ENCODE measurements at regions not wholly inside any gene's neighbourhood (a gene's known extent, or its start where the extent isn't known, plus 50 kb on each side); places are given as distances from the start of the nearest gene placed in this dataset.
A peak's percentile ranks its signal among the peaks of the same experiment; 100 is the strongest.

GRCh38 chr16:86772671-86773353 is 194.5 kb downstream of the FOXL1 start:
- no peak for TF ChIP-seq CTCF (IDR thresholded peaks at IDR 0.05; ENCODE audit: unreplicated experiment)
- no peak overlapping the region for H3K4me3 Mint-ChIP-seq (ENCODE audit: unreplicated experiment)
- H3K4me1 Mint-ChIP-seq (ENCODE audit: unreplicated experiment), result peaks cover 6% of the 10 kb centered on the region
- no peaks in the 10 kb centered on the region for H3K36me3 Mint-ChIP-seq (ENCODE audit: low read depth, unreplicated experiment)
- H3K9me3 Mint-ChIP-seq (ENCODE audit: unreplicated experiment), result no peaks in the 10 kb centered on the region
- no peak for DNase-seq (ENCODE audit: low spot score)
- peak overlapping the region; percentile 30 for H3K27ac Mint-ChIP-seq (ENCODE audit: unreplicated experiment)
- no peaks in the 10 kb centered on the region for H3K27me3 Mint-ChIP-seq (ENCODE audit: unreplicated experiment)

GRCh38 chr16:86773354-86773715 is 195.0 kb downstream of the FOXL1 start:
- H3K27ac Mint-ChIP-seq (ENCODE audit: unreplicated experiment), result no peak overlapping the region
- H3K4me3 Mint-ChIP-seq (ENCODE audit: unreplicated experiment), result no peak overlapping the region
- H3K4me1 Mint-ChIP-seq (ENCODE audit: unreplicated experiment), result peaks cover 6% of the 10 kb centered on the region

GRCh38 chr16:86774931-86775330 is 196.6 kb downstream of the FOXL1 start:
- peaks cover 6% of the 10 kb centered on the region for H3K4me1 Mint-ChIP-seq (ENCODE audit: unreplicated experiment)
- H3K36me3 Mint-ChIP-seq (ENCODE audit: low read depth, unreplicated experiment), result no peaks in the 10 kb centered on the region
- no peak for TF ChIP-seq CTCF (IDR thresholded peaks at IDR 0.05; ENCODE audit: unreplicated experiment)
- H3K27ac Mint-ChIP-seq (ENCODE audit: unreplicated experiment), result no peak overlapping the region
- no peak for DNase-seq (ENCODE audit: low spot score)
- no peaks in the 10 kb centered on the region for H3K27me3 Mint-ChIP-seq (ENCODE audit: unreplicated experiment)
- no peak overlapping the region for H3K4me3 Mint-ChIP-seq (ENCODE audit: unreplicated experiment)
- no peaks in the 10 kb centered on the region for H3K9me3 Mint-ChIP-seq (ENCODE audit: unreplicated experiment)

More at GRCh38 chr16:86773354-86773715, 195.0 kb downstream of the FOXL1 start:
- no peak for TF ChIP-seq CTCF (IDR thresholded peaks at IDR 0.05; ENCODE audit: unreplicated experiment)
- no peak for DNase-seq (ENCODE audit: low spot score)
- no peaks in the 10 kb centered on the region for H3K36me3 Mint-ChIP-seq (ENCODE audit: low read depth, unreplicated experiment)
- H3K9me3 Mint-ChIP-seq (ENCODE audit: unreplicated experiment), result no peaks in the 10 kb centered on the region
- no peaks in the 10 kb centered on the region for H3K27me3 Mint-ChIP-seq (ENCODE audit: unreplicated experiment)

- Mint-ChIP-seq H3K4me3 (ENCODE audit: unreplicated experiment) (no peak overlapping the region), H3K4me1 (ENCODE audit: unreplicated experiment) (peaks cover 6% of the 10 kb centered on the region), H3K9me3 (ENCODE audit: unreplicated experiment) (no peaks in the 10 kb centered on the region), H3K27me3 (ENCODE audit: unreplicated experiment) (no peaks in the 10 kb centered on the region), H3K36me3 (ENCODE audit: low read depth, unreplicated experiment) (no peaks in the 10 kb centered on the region), H3K27ac (ENCODE audit: unreplicated experiment) (no peak overlapping the region)
- no peak for TF ChIP-seq CTCF (IDR thresholded peaks at IDR 0.05; ENCODE audit: unreplicated experiment)
- no peak for DNase-seq (ENCODE audit: low spot score)
Observed at GRCh38 chr16:86775511-86775921, 197.2 kb downstream of the FOXL1 start.

GRCh38 chr16:86777381-86777946 is 199.1 kb downstream of the FOXL1 start:
- no peaks in the 10 kb centered on the region for H3K9me3 Mint-ChIP-seq (ENCODE audit: unreplicated experiment)
- TF ChIP-seq CTCF (IDR thresholded peaks at IDR 0.05; ENCODE audit: unreplicated experiment), result no peak
- no peak overlapping the region for H3K27ac Mint-ChIP-seq (ENCODE audit: unreplicated experiment)
- no peaks in the 10 kb centered on the region for H3K36me3 Mint-ChIP-seq (ENCODE audit: low read depth, unreplicated experiment)
- no peak overlapping the region for H3K4me3 Mint-ChIP-seq (ENCODE audit: unreplicated experiment)
- no peak for DNase-seq (ENCODE audit: low spot score)
- H3K27me3 Mint-ChIP-seq (ENCODE audit: unreplicated experiment), result no peaks in the 10 kb centered on the region
- peaks cover 8% of the 10 kb centered on the region for H3K4me1 Mint-ChIP-seq (ENCODE audit: unreplicated experiment)

All from endothelial cell (in vitro differentiated cells).